ENCODE measurements at regions not wholly inside any gene's neighbourhood (a gene's known extent, or its start where the extent isn't known, plus 50 kb on each side); places are given as distances from the start of the nearest gene placed in this dataset.
"Not testable (repeated sequence)": the region's sequence is repeated elsewhere in the genome, so short reads cannot be mapped to it uniquely, and the experiment has no call there.

GRCh38 chr2:395886-396285 is 108.0 kb upstream of the ALKAL2 start:
- no peak for DNase-seq

- no peak for DNase-seq
Observed at GRCh38 chr2:393711-394696, 106.1 kb upstream of the ALKAL2 start.

DNA sequence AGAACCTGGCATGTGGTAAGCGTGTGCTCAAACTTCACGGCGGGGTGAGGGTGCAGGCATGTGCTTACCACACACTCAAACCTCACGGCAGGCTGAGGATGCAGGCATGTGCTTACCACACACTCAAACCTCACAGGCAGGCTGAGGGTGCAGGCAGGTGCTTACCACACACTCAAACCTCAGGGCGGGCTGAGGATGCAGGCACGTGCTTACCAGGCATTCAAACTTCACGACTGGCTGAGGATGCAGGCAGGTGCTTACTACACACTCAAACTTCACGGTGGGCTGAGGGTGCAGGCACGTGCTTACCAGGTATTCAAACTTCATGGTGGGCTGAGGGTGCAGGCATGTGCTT is 105.0 kb upstream of the ALKAL2 start:
- DNase-seq: no peak

DNA sequence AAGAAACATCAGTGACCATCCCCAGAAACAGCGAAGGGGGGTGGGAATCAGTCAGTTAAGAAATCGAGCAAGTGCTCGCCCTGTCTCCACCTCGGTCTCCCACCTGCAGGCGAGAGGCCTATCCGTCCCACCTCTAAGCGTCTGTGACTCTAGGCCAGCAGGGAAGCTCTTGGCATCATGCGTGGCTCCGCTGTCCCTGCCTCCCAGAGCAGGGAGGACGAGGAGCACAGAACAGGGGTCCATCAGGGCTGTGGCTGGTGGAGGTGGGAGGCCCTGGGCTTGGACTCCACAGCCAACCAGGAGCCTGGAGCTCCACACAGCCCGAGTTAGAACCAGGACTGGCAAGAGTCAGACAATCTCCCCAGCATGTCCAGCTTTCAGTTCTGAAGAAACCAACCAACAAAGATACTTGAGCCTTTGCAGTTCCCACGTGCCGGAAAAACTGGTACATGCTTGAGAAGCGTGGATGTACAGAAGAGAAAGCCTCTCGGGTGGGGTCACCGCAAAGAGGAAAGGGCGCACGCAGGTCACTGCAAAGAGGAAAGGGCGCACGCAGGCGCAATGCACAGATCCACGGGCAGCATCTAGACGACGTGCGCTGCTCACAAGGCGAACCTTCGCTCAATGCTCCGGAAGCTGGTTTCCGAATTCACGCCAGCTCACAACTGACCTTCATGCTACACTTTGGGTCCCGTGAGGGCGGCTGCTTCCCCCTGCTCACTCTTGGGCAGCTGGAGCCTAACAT is 104.5 kb upstream of the ALKAL2 start:
- DNase-seq: no peak

DNA sequence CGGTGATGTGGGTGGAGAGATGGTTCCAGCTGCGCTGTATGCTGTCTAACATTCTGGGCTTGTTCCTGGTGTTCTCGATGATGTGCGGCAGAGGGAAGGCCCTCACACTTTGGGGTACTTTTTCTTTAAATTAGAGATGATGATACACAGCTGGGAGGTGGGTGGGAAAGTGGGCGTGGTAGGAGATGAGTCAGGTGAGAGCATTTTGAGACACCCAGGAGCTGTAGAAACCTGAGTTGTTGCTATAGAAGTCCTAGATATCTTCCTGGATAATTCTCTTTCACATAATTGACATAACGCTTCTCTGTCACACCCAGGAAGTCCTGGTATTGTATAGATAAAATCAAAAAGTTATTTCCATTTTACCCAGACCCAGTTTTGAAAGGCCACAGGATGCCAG is 103.8 kb upstream of the ALKAL2 start:
- no peak for DNase-seq

GRCh38 chr2:390959-391358 is 103.1 kb upstream of the ALKAL2 start:
- DNase-seq: no peak

DNA sequence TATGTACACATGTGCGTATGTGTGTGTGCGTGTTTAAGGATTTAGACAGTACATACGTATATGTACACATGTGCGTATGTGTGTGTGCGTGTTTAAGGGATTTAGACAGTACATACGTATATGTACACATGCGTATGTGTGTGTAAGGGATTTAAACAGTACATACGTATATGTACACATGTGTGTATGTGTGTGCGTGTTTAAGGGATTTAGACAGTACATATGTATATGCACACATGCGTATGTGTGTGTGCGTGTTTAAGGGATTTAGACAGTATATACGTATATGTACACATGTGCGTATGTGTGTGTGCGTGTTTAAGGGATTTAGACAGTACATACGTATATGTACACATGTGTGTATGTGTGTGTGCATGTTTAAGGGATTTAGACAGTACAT is 102.1 kb upstream of the ALKAL2 start:
- DNase-seq: not testable (repeated sequence)

DNA sequence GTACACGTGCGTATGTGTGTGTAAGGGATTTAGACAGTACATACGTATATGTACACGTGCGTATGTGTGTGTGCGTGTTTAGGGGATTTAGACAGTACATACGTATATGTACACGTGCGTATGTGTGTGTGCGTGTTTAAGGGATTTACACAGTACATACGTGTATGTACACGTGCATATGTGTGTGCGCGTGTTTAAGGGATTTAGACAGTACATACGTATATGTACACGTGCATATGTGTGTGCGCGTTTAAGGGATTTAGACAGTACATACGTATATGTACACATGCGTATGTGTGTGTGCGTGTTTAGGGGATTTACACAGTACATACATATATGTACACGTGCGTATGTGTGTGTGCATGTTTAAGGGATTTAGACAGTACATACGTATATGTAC is 100.9 kb upstream of the ALKAL2 start:
- not testable (repeated sequence) for DNase-seq

DNA sequence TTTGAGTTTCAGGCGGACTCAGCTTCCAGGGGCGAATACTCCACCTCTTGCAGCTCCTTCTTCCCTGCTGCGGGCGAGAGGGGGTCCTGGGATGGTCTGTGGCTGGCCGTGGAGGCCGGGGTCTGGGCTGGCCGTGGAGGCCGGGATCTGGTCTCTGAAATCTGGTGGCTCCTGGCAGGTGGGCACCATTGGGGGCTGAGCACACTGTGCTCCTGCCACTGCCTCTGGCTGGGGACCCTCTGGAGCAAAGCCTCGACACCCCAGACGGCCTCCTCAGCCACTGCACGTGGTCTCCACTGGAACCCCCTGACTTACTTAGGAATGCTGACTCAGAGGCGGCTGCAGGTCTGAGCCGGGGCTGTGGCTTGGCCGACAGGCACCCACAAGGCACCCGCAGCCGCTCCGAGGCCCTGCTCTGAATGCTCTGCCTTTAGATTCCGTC is 100.1 kb upstream of the ALKAL2 start:
- DNase-seq: no peak

GRCh38 chr2:386406-387103 is 98.7 kb upstream of the ALKAL2 start:
- DNase-seq: no peak

- DNase-seq: no peak
Observed at GRCh38 chr2:385785-386184, 97.9 kb upstream of the ALKAL2 start.

- no peak for DNase-seq
Observed at GRCh38 chr2:385061-385460, 97.2 kb upstream of the ALKAL2 start.

DNA sequence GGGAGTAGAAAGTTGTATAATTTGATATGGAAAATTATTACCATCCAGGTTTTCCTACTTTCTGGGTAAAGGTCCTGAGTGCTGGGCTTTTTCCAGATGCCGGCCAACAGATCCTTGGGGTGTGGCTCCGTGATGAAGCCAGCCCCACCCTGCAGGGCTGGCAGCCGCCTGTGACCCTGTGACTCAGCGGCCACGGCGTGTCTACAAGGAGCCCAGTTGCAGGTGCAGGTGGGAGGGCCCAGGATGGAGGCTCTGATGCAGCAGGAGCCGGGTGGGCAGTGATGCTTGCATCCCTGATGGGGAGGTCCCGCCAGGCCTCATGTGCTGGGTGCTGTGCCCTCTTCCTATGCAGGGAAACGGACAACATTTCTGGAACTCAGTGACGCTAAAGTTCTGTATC is 96.0 kb upstream of the ALKAL2 start:
- no peak for DNase-seq

DNA sequence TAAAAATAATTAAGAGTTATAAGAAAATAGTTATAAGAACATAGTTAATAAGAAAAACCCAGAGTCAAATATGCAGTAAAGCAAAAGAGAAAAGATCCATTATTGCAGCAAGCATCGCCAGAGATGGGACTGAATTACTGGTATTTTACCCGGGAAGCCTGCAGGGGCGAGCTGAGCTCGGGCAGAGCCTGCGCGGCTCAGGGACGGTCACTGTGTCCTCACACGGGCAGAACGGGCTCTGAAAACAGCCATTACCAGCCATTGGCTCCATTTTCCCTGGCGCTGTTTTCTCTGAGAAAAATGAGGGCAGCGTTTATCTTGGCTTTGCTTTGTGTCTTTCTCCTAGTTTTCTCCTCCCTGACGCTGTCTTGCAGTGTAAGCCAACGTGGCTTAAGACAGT is 95.3 kb upstream of the ALKAL2 start:
- no peak for DNase-seq

GRCh38 chr2:382728-383022 is 94.8 kb upstream of the ALKAL2 start:
- no peak for DNase-seq

DNA sequence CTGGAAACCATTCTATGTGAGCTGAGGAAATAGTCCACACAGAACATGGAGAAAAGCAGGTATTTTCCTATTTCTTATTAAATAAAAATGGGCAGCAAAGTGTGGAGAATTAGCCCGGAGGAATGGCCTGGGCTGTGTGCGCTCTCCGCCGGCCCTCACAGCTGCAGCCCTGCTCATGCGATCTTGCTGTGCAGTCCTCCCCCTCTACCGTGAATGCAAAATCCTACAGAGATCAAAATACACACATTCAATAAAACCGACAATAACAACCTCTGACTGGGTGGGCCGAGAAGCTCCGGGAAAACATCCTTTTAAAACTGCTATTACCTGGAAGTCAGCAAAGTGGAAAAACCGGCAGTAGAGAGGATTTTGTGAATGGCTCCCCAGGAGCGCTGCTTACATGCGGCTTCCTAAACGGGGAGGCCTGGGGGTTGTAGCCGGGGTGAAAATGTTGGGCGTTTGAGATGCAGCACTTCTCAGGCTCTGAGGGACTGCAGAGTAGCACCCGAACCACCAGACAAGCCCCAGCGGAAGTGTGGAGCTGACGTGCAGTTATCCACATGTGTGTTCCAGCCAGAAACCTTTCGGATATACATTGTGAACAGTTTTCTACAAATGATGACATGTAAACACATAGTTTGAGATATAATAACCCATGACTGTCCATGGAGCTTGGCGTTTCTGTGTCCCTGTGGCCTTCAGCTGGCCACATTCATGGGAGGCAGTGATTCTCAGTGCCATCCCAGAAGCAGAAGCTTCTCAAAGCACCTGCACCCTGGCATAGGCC is 94.2 kb upstream of the ALKAL2 start:
- DNase-seq: no peak

GRCh38 chr2:381181-381580 is 93.3 kb upstream of the ALKAL2 start:
- DNase-seq: no peak

DNA sequence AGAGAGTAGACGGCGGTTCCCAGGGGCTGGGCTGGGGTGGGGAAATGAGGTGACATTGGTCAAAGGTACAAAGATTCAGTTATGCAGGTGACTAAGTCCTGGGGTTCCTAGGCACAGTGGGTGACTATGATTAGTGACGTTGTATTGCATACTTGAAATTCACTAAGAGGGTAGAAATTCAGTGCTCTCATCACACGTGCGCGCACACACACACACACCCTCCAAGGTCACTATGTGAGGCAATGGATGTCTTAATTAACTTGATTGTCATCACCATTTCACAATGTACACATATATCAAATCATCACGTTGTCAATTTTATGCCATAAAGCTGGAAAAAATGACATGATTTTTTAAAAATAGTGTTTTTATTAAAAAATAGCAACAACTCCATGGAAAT is 92.9 kb upstream of the ALKAL2 start:
- DNase-seq: no peak

GRCh38 chr2:380221-380620 is 92.3 kb upstream of the ALKAL2 start:
- no peak for DNase-seq

- no peak for DNase-seq
Observed at GRCh38 chr2:379778-380177, 91.9 kb upstream of the ALKAL2 start.

DNA sequence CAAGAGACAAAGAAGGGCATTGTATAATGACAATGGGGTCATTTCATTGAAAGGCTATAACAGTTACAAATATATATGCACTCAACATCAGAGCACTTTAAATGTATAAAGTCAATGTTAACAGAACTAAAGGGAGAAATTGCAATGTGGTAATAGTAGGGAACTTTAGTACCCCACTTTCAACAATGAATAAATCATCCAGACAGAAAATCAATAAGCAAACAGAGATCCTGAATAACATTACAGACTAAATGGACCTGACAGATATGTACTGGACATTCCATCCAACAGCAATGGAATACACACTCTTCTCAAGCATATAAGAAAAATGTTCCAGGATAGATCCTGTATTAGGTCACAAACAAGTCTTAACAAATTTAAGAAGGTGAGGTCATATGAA is 90.5 kb upstream of the ALKAL2 start:
- no peak for DNase-seq

- no peak for DNase-seq
Observed at GRCh38 chr2:377414-377813, 89.5 kb upstream of the ALKAL2 start.
